Muscle layer of duodenum (tissue), 2 donors: ENCODE measurements at regions not wholly inside any gene's neighbourhood (a gene's known extent, or its start where the extent isn't known, plus 50 kb on each side); places are given as distances from the start of the nearest gene placed in this dataset.
"Not testable (repeated sequence)": the region's sequence is repeated elsewhere in the genome, so short reads cannot be mapped to it uniquely, and the experiment has no call there.

Source experiments
- H3K27ac ChIP-seq: one replicate; pipeline ENCODE4 v1.7.0; 2013; ENCODE audit warnings: mild to moderate bottlenecking, low read length
- H3K27me3 ChIP-seq: one replicate; pipeline ENCODE4 v1.7.0; 2013; ENCODE audit warnings: low read depth, mild to moderate bottlenecking, control low read depth, low read length
- H3K36me3 ChIP-seq, 2 donors: one replicate each; pipeline ENCODE4 v1.7.0; 2013; ENCODE audit warnings: low read length in 2 of 2, control low read depth in 1 of 2, mild to moderate bottlenecking in 1 of 2; ENCODE audit not compliant: insufficient read depth in 2 of 2, control insufficient read depth in 1 of 2
- H3K4me1 ChIP-seq, 2 donors: one replicate each; pipeline ENCODE4 v1.7.0; 2013; ENCODE audit warnings: low read length in 2 of 2, mild to moderate bottlenecking in 2 of 2, control low read depth in 1 of 2, moderate library complexity in 1 of 2; ENCODE audit not compliant: insufficient read depth in 2 of 2, control insufficient read depth in 1 of 2
- H3K4me3 ChIP-seq, 2 donors: one replicate each; pipeline ENCODE4 v1.7.0; 2013; ENCODE audit warnings: low read length in 2 of 2, low read depth in 1 of 2, mild to moderate bottlenecking in 1 of 2
- H3K9me3 ChIP-seq, 2 donors: one replicate each; pipeline ENCODE4 v1.7.0; 2013; ENCODE audit warnings: low read length in 2 of 2, control low read depth in 1 of 2, mild to moderate bottlenecking in 1 of 2; ENCODE audit not compliant: control insufficient read depth in 1 of 2
- donor health status: healthy.

- H3K36me3 ChIP-seq = no peaks in the 10 kb centered on the region
Measured at GRCh38 chr3:163552659-163552966, 1525.7 kb downstream of the SI start.

GRCh38 chr3:163551915-163552658, 1526.2 kb downstream of the SI start:
- H3K27me3 ChIP-seq, H3K4me3 ChIP-seq, H3K9me3 ChIP-seq, H3K36me3 ChIP-seq, H3K4me1 ChIP-seq, H3K27ac ChIP-seq: not testable (repeated sequence)

More at GRCh38 chr3:163552659-163552966, 1525.7 kb downstream of the SI start:
- Histone ChIP-seq H3K27me3 (no peaks in the 10 kb centered on the region), H3K4me1 (no peaks in the 10 kb centered on the region), H3K27ac (no peak overlapping the region), H3K4me3 (no peak overlapping the region), H3K9me3 (no peaks in the 10 kb centered on the region)

GRCh38 chr3:163548015-163548414, 1530.3 kb downstream of the SI start:
- Histone ChIP-seq H3K4me1 (no peaks in the 10 kb centered on the region), H3K9me3 (no peaks in the 10 kb centered on the region), H3K4me3 (no peak overlapping the region), H3K36me3 (no peaks in the 10 kb centered on the region), H3K27ac (no peak overlapping the region), H3K27me3 (no peaks in the 10 kb centered on the region)

- H3K27me3 ChIP-seq = no peaks in the 10 kb centered on the region
- no peak overlapping the region for H3K27ac ChIP-seq
- no peaks in the 10 kb centered on the region for H3K4me1 ChIP-seq
- no peak overlapping the region for H3K4me3 ChIP-seq
- no peaks in the 10 kb centered on the region for H3K36me3 ChIP-seq
- H3K9me3 ChIP-seq = no peaks in the 10 kb centered on the region
Measured at GRCh38 chr3:163547014-163547685, 1531.1 kb downstream of the SI start.

- Histone ChIP-seq H3K36me3 (no peaks in the 10 kb centered on the region), H3K4me3 (no peak overlapping the region), H3K4me1 (no peaks in the 10 kb centered on the region), H3K27ac (no peak overlapping the region), H3K9me3 (no peaks in the 10 kb centered on the region), H3K27me3 (no peaks in the 10 kb centered on the region)
Measured at GRCh38 chr3:163543662-163544061, 1534.6 kb downstream of the SI start.

GRCh38 chr3:163541629-163542028, 1536.7 kb downstream of the SI start:
- no peak overlapping the region for H3K27ac ChIP-seq
- no peaks in the 10 kb centered on the region for H3K9me3 ChIP-seq
- no peak overlapping the region for H3K4me3 ChIP-seq
- H3K36me3 ChIP-seq = no peaks in the 10 kb centered on the region
- H3K4me1 ChIP-seq = no peaks in the 10 kb centered on the region
- H3K27me3 ChIP-seq = no peaks in the 10 kb centered on the region

GRCh38 chr3:163538387-163538786, 1539.9 kb downstream of the SI start:
- Histone ChIP-seq H3K4me1 (no peaks in the 10 kb centered on the region), H3K4me3 (no peak overlapping the region), H3K36me3 (no peaks in the 10 kb centered on the region), H3K9me3 (no peaks in the 10 kb centered on the region), H3K27me3 (no peaks in the 10 kb centered on the region), H3K27ac (no peak overlapping the region)

- Histone ChIP-seq H3K4me3 (no peak overlapping the region), H3K36me3 (no peaks in the 10 kb centered on the region), H3K27me3 (no peaks in the 10 kb centered on the region), H3K4me1 (no peaks in the 10 kb centered on the region), H3K27ac (no peak overlapping the region), H3K9me3 (no peaks in the 10 kb centered on the region)
Measured at GRCh38 chr3:163533381-163533780, 1544.9 kb downstream of the SI start.

GRCh38 chr3:163523375-163523774, 1554.9 kb downstream of the SI start:
- no peak overlapping the region for H3K27ac ChIP-seq
- no peaks in the 10 kb centered on the region for H3K36me3 ChIP-seq
- no peaks in the 10 kb centered on the region for H3K9me3 ChIP-seq
- H3K4me3 ChIP-seq = no peak overlapping the region
- no peaks in the 10 kb centered on the region for H3K27me3 ChIP-seq
- H3K4me1 ChIP-seq = no peaks in the 10 kb centered on the region

- no peaks in the 10 kb centered on the region for H3K27me3 ChIP-seq
- no peaks in the 10 kb centered on the region for H3K36me3 ChIP-seq
- no peak overlapping the region for H3K4me3 ChIP-seq
Measured at GRCh38 chr3:163521261-163521660, 1557.0 kb downstream of the SI start.

GRCh38 chr3:163518065-163518464, 1560.2 kb downstream of the SI start:
- no peaks in the 10 kb centered on the region for H3K36me3 ChIP-seq
- no peak overlapping the region for H3K27ac ChIP-seq
- H3K4me1 ChIP-seq = no peaks in the 10 kb centered on the region
- H3K9me3 ChIP-seq = no peaks in the 10 kb centered on the region
- H3K27me3 ChIP-seq = no peaks in the 10 kb centered on the region
- H3K4me3 ChIP-seq = no peak overlapping the region

More at GRCh38 chr3:163521261-163521660, 1557.0 kb downstream of the SI start:
- Histone ChIP-seq H3K4me1 (no peaks in the 10 kb centered on the region), H3K27ac (no peak overlapping the region), H3K9me3 (no peaks in the 10 kb centered on the region)
